ENCODE measurements at regions not wholly inside any gene's neighbourhood (a gene's known extent, or its start where the extent isn't known, plus 50 kb on each side); places are given as distances from the start of the nearest gene placed in this dataset.

- TF ChIP-seq, protein P1, sequence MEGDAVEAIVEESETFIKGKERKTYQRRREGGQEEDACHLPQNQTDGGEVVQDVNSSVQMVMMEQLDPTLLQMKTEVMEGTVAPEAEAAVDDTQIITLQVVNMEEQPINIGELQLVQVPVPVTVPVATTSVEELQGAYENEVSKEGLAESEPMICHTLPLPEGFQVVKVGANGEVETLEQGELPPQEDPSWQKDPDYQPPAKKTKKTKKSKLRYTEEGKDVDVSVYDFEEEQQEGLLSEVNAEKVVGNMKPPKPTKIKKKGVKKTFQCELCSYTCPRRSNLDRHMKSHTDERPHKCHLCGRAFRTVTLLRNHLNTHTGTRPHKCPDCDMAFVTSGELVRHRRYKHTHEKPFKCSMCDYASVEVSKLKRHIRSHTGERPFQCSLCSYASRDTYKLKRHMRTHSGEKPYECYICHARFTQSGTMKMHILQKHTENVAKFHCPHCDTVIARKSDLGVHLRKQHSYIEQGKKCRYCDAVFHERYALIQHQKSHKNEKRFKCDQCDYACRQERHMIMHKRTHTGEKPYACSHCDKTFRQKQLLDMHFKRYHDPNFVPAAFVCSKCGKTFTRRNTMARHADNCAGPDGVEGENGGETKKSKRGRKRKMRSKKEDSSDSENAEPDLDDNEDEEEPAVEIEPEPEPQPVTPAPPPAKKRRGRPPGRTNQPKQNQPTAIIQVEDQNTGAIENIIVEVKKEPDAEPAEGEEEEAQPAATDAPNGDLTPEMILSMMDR (IDR thresholded peaks at IDR 0.05; ENCODE audit: control extremely low read depth in 1 of 3, insufficient read depth in 1 of 3, low read depth in 1 of 3, low read length in 3 of 3): no peak
- TF ChIP-seq, protein P2, sequence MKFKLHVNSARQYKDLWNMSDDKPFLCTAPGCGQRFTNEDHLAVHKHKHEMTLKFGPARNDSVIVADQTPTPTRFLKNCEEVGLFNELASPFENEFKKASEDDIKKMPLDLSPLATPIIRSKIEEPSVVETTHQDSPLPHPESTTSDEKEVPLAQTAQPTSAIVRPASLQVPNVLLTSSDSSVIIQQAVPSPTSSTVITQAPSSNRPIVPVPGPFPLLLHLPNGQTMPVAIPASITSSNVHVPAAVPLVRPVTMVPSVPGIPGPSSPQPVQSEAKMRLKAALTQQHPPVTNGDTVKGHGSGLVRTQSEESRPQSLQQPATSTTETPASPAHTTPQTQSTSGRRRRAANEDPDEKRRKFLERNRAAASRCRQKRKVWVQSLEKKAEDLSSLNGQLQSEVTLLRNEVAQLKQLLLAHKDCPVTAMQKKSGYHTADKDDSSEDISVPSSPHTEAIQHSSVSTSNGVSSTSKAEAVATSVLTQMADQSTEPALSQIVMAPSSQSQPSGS (IDR thresholded peaks at IDR 0.05; ENCODE audit: low read length): no peak
- TF ChIP-seq MAX (IDR thresholded peaks at IDR 0.05): no peak
Observed at GRCh38 chr11:69882270-69882608, 63.0 kb upstream of the FGF3 start.
